SK-N-SH treated with all-trans-retinoic acid at 6 μM for 48 hours (cell line): ENCODE measurements at regions not wholly inside any gene's neighbourhood (a gene's known extent, or its start where the extent isn't known, plus 50 kb on each side); places are given as distances from the start of the nearest gene placed in this dataset.

Experiments
- ARNTL ChIP-seq: fragments of 450-650 bp; formaldehyde crosslinking; IDR thresholded peaks from 2 replicates; pipeline ENCODE4 v1.5.0; 2020; ENCODE audit warnings: low read depth, mild to moderate bottlenecking, moderate library complexity, borderline replicate concordance
- CSDC2 ChIP-seq: fragments of 250-450 bp; sonication (Bioruptor Pico); IDR thresholded peaks from 2 replicates; pipeline ENCODE4 v1.5.0; 2020; ENCODE audit warnings: mild to moderate bottlenecking, moderate library complexity

GRCh38 chr3:94593526-94594150, 530.8 kb downstream of the NSUN3 start:
- TF ChIP-seq ARNTL (CRISPR knock-in tag) = no peak
- TF ChIP-seq CSDC2 (CRISPR knock-in tag) = no peak
